ENCODE measurements at regions not wholly inside any gene's neighbourhood (a gene's known extent, or its start where the extent isn't known, plus 50 kb on each side); places are given as distances from the start of the nearest gene placed in this dataset.
"Not testable (repeated sequence)": the region's sequence is repeated elsewhere in the genome, so short reads cannot be mapped to it uniquely, and the experiment has no call there.

DNA sequence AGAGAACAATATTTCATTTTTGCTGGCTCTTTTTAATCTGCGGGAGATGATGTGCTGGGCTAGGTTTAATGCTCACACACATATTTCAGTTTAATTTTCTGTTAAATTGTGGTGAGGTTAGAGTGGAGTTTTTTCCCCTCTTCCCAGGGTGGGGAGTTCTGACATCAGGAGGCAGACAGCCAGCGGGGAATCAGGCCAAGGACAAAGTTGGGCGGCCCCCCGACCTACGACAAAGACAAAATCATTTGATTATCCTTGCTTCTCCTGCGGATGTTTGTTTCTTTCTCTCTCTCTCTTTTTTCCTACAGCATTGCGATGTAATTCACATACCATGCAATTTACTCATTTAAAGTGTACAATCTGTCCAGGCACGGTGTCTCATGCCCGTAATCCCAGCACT lies 295.9 kb downstream of the NPIPA7 start:
- DNase-seq (ENCODE audit: extremely low spot score); CTCF ChIA-PET; POLR2A ChIA-PET: not testable (repeated sequence)

DNA sequence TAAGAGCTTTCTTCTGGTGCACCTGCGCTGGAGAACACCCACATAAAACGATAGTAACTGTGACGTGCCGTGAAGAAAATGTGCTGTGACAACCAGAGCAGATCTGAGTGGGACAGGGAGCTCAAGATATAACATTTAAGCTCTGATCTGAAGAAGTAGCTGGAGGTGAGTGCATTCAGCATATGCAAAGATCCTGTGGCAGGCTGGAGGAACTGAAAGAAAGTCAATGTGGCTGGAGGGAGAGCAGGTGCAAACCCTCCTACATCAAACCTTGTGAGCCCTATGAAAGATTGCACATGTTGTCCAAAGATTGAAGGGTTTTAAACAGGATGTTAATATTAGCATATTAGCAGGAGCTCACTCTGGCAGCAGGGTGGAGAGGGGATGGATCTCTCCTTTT lies 342.9 kb downstream of the NPIPA7 start:
- DNase-seq (ENCODE audit: extremely low spot score); POLR2A ChIA-PET; CTCF ChIA-PET: not testable (repeated sequence)

DNA sequence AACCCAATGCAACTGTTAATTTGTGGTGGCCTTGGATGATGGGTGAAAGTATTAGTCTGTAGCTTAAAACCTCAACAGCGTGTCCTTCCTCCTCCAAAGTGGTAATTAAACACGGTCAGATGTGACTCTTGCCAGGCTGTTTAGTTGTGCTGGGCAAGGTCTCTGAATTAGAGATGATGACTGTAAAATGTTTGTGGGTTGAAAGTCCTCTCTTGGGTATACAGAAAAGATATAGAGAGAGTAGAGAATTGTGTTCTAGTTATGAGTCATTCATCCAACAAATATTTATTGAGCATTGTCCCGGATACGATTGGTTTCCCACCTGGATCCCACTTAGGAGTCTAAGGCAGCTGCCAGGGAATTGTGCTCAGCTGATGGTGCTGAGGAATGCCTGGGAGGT lies 343.7 kb downstream of the NPIPA7 start:
- DNase-seq (ENCODE audit: extremely low spot score); CTCF ChIA-PET; POLR2A ChIA-PET: not testable (repeated sequence)

DNA sequence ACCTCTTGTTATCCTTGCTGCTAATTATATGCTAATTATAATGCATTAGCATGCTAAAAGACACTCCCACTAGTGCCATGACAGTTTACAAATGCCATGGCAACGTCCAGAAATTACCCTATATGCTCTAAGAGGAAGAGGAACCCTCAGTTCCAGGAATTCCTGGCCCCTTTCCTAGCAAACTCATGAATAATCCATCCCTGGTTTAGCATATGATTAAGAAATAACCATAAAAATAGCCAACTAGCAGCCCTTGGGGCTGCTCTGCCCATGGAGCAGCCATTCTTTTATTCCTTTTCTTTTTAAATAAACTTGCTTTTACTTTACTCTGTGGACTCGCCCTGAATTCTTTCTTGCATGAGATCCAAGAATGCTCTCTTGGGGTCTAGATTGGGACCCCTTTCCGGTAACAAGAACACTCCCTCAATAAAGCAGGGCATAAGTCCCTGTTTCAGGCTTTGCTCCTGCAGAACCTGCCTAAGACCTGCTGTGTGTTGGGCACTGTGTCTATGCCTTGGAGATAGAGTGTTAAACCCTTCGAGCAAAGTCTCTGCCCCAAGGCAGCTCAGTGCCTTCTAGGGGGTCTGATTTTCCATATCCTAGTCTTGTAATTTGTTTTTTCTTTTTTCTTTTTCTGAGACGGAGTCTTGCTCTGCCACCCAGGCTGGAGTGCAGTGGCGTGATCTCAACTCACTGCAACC lies 345.0 kb downstream of the NPIPA7 start:
- CTCF ChIA-PET; DNase-seq (ENCODE audit: extremely low spot score); POLR2A ChIA-PET: not testable (repeated sequence)

- CTCF ChIA-PET; POLR2A ChIA-PET; DNase-seq (ENCODE audit: extremely low spot score): not testable (repeated sequence)
These were observed 348.1 kb downstream of the NPIPA7 start for GRCh38 chr16:16727048-16727447.

DNA sequence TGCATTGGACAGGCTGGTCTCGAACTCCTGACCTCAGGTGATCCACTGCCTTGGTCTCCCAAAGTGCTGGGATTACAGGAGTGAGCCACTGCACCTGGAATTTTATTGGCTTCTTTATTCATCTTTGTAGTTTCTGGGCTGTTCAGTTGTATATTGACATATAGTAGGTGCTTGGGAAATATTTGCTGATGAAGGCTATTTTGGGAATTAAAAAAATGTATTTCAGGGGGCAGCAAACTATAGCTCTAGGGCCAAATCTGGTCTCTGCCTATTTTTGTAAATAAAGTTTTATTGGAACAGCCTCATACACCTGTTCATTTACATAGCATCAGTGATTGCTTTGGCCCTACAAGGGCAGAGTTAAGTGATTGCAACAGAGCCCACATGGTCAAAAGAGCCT lies 363.6 kb downstream of the NPIPA7 start:
- POLR2A ChIA-PET; CTCF ChIA-PET; DNase-seq (ENCODE audit: extremely low spot score): not testable (repeated sequence)

- DNase-seq (ENCODE audit: extremely low spot score); POLR2A ChIA-PET; CTCF ChIA-PET: not testable (repeated sequence)
These were observed 376.2 kb downstream of the NPIPA7 start for GRCh38 chr16:16754992-16755667.

GRCh38 chr16:16763449-16763848 lies 384.5 kb downstream of the NPIPA7 start:
- CTCF ChIA-PET = no interaction called here
- POLR2A ChIA-PET = no interaction called here
- no peak for TF ChIP-seq CTCF (IDR thresholded peaks at IDR 0.05; ENCODE audit: control extremely low read depth, extremely low read depth, low read depth, missing control alignments)
- no peak for DNase-seq (ENCODE audit: extremely low spot score)

GRCh38 chr16:16770717-16771116 lies 391.8 kb downstream of the NPIPA7 start:
- POLR2A ChIA-PET, CTCF ChIA-PET: not testable (repeated sequence)

DNA sequence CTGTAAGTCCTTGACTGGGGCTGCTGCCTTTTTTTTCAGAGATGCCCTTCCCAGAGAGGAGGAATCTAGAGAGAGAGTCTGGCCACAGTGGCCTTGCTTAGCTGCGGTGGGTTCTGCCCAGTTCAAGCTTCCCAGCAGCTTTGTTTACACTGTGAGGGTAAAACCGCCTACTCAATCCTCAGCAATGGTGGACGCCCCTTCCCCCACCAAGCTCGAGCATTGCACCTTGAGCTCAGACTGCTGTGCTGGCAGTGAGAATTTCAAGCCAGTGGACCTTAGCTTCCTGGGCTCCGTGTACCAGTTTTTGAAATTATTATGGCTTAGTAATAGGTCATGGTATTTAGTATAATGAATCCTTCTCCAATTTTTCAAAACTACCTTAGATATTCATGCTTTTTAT lies 395.4 kb downstream of the NPIPA7 start:
- no peak for TF ChIP-seq CTCF (IDR thresholded peaks at IDR 0.05; ENCODE audit: control extremely low read depth, extremely low read depth, low read depth, missing control alignments)
- ChIA-PET CTCF (no interaction called here), POLR2A (no interaction called here)
- no peak for DNase-seq (ENCODE audit: extremely low spot score)

More at GRCh38 chr16:16770717-16771116, 391.8 kb downstream of the NPIPA7 start:
- DNase-seq (ENCODE audit: extremely low spot score) = not testable (repeated sequence)

- DNase-seq (ENCODE audit: extremely low spot score) = no peak
- CTCF ChIA-PET = no interaction called here
- TF ChIP-seq CTCF (IDR thresholded peaks at IDR 0.05; ENCODE audit: control extremely low read depth, extremely low read depth, low read depth, missing control alignments) = no peak
- POLR2A ChIA-PET = no interaction called here
These were observed 399.4 kb downstream of the NPIPA7 start for GRCh38 chr16:16778332-16778731.
